Activated CD4-positive, alpha-beta T cell treated with anti-CD3 and anti-CD28 coated beads, Interleukin-2, Interleukin-4, amounts not matched to agents 100 ng/mL and 50 ng/mL, durations not matched to agents 16 hours and 8 hours (primary cell): ENCODE measurements at regions not wholly inside any gene's neighbourhood (a gene's known extent, or its start where the extent isn't known, plus 50 kb on each side); places are given as distances from the start of the nearest gene placed in this dataset.

Experiments
- DNase-seq: peaks from one replicate; pipeline ENCODE4 v3.0.0-alpha.2; 2020; ENCODE audit warnings: low spot score

- DNase-seq = no peak
These were observed 1488.3 kb downstream of the RPA4 start for GRCh38 chrX:98371994-98372393.

- DNase-seq = no peak
These were observed 1495.4 kb downstream of the RPA4 start for GRCh38 chrX:98379134-98379533.

GRCh38 chrX:98380106-98380505 lies 1496.4 kb downstream of the RPA4 start:
- DNase-seq = no peak

- DNase-seq = no peak
These were observed 1496.8 kb downstream of the RPA4 start for GRCh38 chrX:98380556-98380955.

- DNase-seq = peak; percentile 7
These were observed 1514.8 kb downstream of the RPA4 start for GRCh38 chrX:98398542-98398941.

- no peak for DNase-seq
These were observed 1521.7 kb downstream of the RPA4 start for GRCh38 chrX:98405376-98405775.

- no peak for DNase-seq
These were observed 1523.9 kb downstream of the RPA4 start for GRCh38 chrX:98407584-98407983.

GRCh38 chrX:98409867-98410266 lies 1526.2 kb downstream of the RPA4 start:
- no peak for DNase-seq

- DNase-seq = no peak
These were observed 1528.3 kb downstream of the RPA4 start for GRCh38 chrX:98412058-98412457.

- DNase-seq = no peak
These were observed 1538.8 kb downstream of the RPA4 start for GRCh38 chrX:98422536-98422935.

GRCh38 chrX:98432413-98432812 lies 1548.7 kb downstream of the RPA4 start:
- DNase-seq = no peak

- DNase-seq = no peak
These were observed 1564.8 kb downstream of the RPA4 start for GRCh38 chrX:98448524-98448923.

GRCh38 chrX:98452456-98452855 lies 1568.7 kb downstream of the RPA4 start:
- no peak for DNase-seq

- DNase-seq = no peak
These were observed 1576.0 kb downstream of the RPA4 start for GRCh38 chrX:98459669-98460068.

GRCh38 chrX:98480606-98481005 lies 1596.9 kb downstream of the RPA4 start:
- no peak for DNase-seq

- no peak for DNase-seq
These were observed 1597.9 kb downstream of the RPA4 start for GRCh38 chrX:98481636-98482035.

- DNase-seq = no peak
These were observed 1607.0 kb downstream of the RPA4 start for GRCh38 chrX:98490670-98491069.

- DNase-seq = no peak
These were observed 1617.7 kb downstream of the RPA4 start for GRCh38 chrX:98501426-98501825.

- DNase-seq = no peak
These were observed 1623.2 kb downstream of the RPA4 start for GRCh38 chrX:98506907-98507306.

- DNase-seq = no peak
These were observed 1630.3 kb downstream of the RPA4 start for GRCh38 chrX:98514032-98514431.

GRCh38 chrX:98516120-98516519 lies 1632.4 kb downstream of the RPA4 start:
- DNase-seq = no peak

GRCh38 chrX:98523026-98523425 lies 1639.3 kb downstream of the RPA4 start:
- DNase-seq = no peak

GRCh38 chrX:98523521-98523920 lies 1639.8 kb downstream of the RPA4 start:
- no peak for DNase-seq

GRCh38 chrX:98548519-98548918 lies 1664.8 kb downstream of the RPA4 start:
- DNase-seq = no peak

- DNase-seq = no peak
These were observed 1685.1 kb downstream of the RPA4 start for GRCh38 chrX:98568795-98569194.
